T-helper 1 cell treated with Interleukin-12 subunit alpha and Interleukin-12 subunit beta and Interleukin-4 antibody, amounts not matched to agents 30 μg/mL and 1 μg/mL, for 36 hours (primary cell): ENCODE measurements at regions not wholly inside any gene's neighbourhood (a gene's known extent, or its start where the extent isn't known, plus 50 kb on each side); places are given as distances from the start of the nearest gene placed in this dataset.
"Not testable (repeated sequence)": the region's sequence is repeated elsewhere in the genome, so short reads cannot be mapped to it uniquely, and the experiment has no call there.

Source experiments
- H3K27ac Mint-ChIP-seq: one replicate; pipeline ENCODE4 v1.8.0; 2021; ENCODE audit warnings: mild to moderate bottlenecking, mixed read lengths
- H3K27me3 Mint-ChIP-seq: one replicate; pipeline ENCODE4 v1.8.0; 2021; ENCODE audit warnings: low read depth, mixed read lengths
- H3K36me3 Mint-ChIP-seq: one replicate; pipeline ENCODE4 v1.8.0; 2021; ENCODE audit warnings: low read depth, mixed read lengths
- H3K4me1 Mint-ChIP-seq: one replicate; pipeline ENCODE4 v1.8.0; 2021; ENCODE audit warnings: low read depth, mixed read lengths
- H3K4me3 Mint-ChIP-seq: one replicate; pipeline ENCODE4 v1.8.0; 2021; ENCODE audit warnings: mild to moderate bottlenecking, moderate library complexity, mixed read lengths
- H3K9me3 Mint-ChIP-seq: one replicate; pipeline ENCODE4 v1.8.0; 2021; ENCODE audit warnings: mixed read lengths

DNA sequence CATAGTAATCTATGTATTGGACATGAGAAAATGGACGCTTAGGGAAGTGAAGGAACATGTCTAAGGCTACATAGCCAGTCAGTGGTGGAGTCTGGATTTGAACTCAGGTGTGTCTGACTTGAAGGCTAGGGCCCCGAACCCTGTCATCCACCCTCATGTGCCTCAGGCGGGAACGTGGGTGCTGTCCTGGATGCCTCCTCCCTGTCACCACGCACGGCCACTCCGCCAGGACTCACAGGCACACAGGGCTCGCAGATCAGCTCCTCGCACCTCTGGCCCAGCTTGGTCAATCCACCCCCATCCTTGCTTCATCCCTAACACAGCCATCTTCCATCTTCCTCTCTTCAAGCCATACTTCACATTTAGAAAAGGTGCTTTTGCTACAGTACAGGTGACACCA, 154.7 kb downstream of the KCNJ12 start:
- Mint-ChIP-seq H3K36me3 (peaks cover 14% of the 10 kb centered on the region), H3K4me1 (peaks cover 13% of the 10 kb centered on the region), H3K4me3 (no peak overlapping the region), H3K27me3 (peaks cover 4% of the 10 kb centered on the region), H3K9me3 (peaks cover 1% of the 10 kb centered on the region), H3K27ac (no peak overlapping the region)

DNA sequence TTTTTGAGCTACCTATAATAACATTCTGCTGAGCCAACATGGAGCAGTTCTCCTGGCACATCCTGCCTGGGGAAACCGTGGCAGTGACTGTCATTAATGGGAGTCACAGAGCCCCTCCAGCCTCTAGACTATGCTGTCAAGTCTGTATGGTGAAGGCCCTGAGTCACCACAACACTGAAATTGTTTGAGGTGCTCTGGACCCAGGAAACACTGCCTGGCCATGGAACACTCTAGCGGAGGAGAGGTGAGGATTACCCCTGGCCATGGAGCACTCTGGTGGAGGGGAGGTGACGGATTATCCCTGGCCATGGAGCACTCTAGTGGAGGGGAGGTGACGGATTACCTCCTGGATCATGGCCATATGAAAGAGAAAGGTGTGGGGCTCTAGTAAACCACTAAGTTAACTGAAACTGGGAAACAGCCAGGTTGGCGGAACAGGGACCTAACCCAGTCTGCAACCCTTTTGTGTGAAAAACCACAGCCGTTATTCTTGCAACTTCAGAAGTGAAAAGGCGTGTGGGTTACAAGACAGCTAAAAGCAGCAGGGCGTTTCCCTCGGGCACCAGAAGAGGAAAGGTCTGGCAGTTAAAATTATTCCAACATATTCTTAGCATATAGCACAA, 156.7 kb downstream of the KCNJ12 start:
- Mint-ChIP-seq H3K36me3 (peaks cover 26% of the 10 kb centered on the region), H3K4me3 (peak overlapping the region; percentile 4), H3K9me3 (peaks cover 18% of the 10 kb centered on the region), H3K27ac (peak overlapping the region; percentile 19), H3K4me1 (peaks cover 13% of the 10 kb centered on the region), H3K27me3 (peaks cover 4% of the 10 kb centered on the region)

DNA sequence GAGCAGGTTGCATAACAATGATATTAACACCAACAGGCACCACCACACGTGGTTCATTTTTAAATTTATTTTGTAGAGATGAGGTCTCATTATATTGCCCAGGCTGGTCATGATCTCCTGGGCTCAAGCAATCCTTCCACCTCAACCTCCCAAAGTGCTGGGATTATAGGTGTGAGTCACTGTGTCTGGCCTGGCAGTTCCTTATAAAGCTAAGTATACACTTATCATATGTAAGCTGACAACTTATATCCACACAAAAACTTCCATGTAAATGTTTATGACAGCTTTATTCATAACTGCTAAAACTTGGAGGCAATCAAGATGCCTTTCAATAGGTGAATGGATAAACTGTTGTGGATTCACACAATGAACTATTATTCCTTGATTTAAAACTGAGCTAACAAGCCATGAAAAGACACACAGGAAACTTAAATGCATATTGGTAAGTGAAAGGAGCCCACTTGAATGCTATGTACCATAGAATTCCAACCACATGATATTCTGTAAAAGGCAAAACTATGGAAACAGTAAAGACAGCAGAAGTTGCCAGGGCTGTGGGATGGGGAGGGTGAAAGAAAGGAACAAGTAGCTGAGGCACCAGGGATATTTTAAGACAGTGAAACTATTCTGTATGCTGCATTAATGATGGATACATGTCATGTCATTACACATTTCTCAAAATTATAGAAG, 156.5 kb upstream of the KCNJ18 start:
- H3K4me1 Mint-ChIP-seq, result peaks cover 15% of the 10 kb centered on the region
- no peak overlapping the region for H3K27ac Mint-ChIP-seq
- H3K4me3 Mint-ChIP-seq, result no peak overlapping the region
- no peaks in the 10 kb centered on the region for H3K27me3 Mint-ChIP-seq
- H3K9me3 Mint-ChIP-seq, result peaks cover 23% of the 10 kb centered on the region
- H3K36me3 Mint-ChIP-seq, result peaks cover 26% of the 10 kb centered on the region

DNA sequence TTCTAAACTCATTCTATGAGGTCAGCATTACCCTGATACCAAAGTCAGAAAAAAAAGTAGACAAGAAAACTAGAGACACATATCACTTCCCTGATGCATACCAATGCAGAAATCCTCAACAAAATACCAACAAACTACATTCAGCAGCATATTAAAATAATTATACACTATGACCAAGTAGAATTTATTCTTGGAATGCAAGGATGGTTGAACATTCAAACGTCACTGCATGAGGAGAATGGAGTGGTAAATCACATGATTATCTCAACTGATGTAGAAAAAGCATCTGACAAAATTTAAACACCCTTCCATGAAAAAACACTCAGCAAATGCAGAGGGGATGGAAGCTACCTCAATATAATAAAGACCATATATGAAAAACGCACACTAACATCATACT, 155.0 kb upstream of the KCNJ18 start:
- Mint-ChIP-seq H3K9me3 (peaks cover 23% of the 10 kb centered on the region), H3K27ac (no peak overlapping the region), H3K36me3 (peaks cover 26% of the 10 kb centered on the region), H3K27me3 (no peaks in the 10 kb centered on the region), H3K4me3 (no peak overlapping the region), H3K4me1 (peaks cover 15% of the 10 kb centered on the region)

DNA sequence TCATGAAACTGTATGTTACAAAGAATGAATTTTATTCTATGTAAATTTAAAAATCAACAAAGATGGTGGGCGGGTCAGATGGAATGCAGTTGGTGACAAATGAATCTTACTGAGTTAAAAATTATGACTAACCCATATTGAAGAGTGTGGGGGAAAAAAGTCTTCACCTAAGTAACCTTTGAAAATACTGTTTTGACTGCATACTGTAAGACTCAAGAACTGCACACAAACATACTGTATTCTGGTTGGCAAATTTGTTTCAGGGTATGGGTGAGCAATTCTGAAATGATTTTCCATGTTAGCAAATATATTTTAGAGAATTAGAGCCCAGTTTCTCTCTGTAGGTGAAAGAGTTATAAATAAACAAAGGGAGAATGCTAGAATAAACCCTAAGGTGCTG, 153.7 kb upstream of the KCNJ18 start:
- Mint-ChIP-seq H3K4me1 (peaks cover 5% of the 10 kb centered on the region), H3K27me3 (no peaks in the 10 kb centered on the region), H3K9me3 (peaks cover 23% of the 10 kb centered on the region), H3K27ac (no peak overlapping the region), H3K36me3 (peaks cover 28% of the 10 kb centered on the region), H3K4me3 (no peak overlapping the region)

DNA sequence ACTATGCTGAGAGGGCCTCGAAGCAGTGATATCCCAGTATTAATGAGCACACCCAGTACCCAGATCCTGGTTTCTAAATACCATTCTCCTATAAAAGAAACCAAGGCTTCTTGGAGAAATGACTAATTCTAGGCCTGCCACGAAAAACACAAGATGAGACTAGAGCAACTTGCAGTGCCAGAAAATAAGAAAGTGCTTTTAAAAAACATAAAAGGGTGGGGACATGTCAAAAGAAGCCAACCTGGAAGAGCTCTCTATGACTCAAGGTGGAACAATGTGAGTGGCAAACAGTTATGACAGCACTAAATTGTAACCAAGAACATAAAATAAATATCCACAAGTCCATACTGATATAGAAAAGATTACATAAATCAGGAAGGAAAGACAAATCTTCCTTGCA, 153.2 kb upstream of the KCNJ18 start:
- Mint-ChIP-seq H3K36me3 (peaks cover 28% of the 10 kb centered on the region), H3K4me1 (peaks cover 5% of the 10 kb centered on the region), H3K9me3 (peaks cover 23% of the 10 kb centered on the region)

DNA sequence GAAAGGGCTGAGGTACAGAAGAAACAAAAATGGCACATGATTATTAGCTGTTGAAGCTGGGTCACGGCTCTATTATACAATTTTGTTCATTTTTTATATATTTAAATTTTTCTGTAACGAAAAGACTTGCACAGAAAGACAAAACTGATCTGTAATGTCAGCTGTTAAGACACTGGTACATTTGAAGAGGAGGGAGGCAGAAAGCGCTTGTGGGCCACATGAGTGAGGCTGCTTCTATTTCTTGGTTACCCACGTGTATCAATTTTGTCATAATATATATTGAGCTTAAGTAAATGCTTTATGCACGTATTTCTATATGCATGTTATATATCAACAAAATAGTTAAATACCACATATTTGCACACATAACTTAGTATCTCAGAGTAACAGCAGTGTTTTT, 151.8 kb upstream of the KCNJ18 start:
- peaks cover 5% of the 10 kb centered on the region for H3K4me1 Mint-ChIP-seq
- H3K36me3 Mint-ChIP-seq, result peaks cover 21% of the 10 kb centered on the region
- peaks cover 23% of the 10 kb centered on the region for H3K9me3 Mint-ChIP-seq
- H3K4me3 Mint-ChIP-seq, result no peak overlapping the region
- H3K27me3 Mint-ChIP-seq, result no peaks in the 10 kb centered on the region
- no peak overlapping the region for H3K27ac Mint-ChIP-seq

More for the DNA sequence above, 153.2 kb upstream of the KCNJ18 start:
- no peak overlapping the region for H3K27ac Mint-ChIP-seq
- H3K27me3 Mint-ChIP-seq, result no peaks in the 10 kb centered on the region
- H3K4me3 Mint-ChIP-seq, result no peak overlapping the region

DNA sequence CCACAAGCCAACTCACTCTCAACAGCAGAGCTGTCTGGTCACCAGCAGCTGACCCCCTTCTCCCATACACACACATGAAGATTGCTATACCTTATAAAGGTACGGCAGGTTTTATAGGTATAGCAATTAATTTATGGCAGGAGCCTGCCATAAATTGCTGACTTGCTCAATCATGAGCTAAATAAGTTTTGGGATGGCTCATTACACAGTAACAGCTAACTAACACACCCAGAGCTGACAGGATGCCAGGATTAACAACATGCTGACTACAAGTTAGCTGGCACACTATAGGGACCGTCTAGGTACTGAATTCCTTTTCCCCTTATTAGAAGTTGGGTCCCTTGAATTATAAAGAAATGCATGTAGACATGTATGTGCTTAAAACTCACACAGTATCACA, 150.3 kb upstream of the KCNJ18 start:
- Mint-ChIP-seq H3K9me3 (peaks cover 12% of the 10 kb centered on the region), H3K36me3 (peaks cover 13% of the 10 kb centered on the region), H3K27ac (no peak overlapping the region), H3K4me3 (no peak overlapping the region), H3K4me1 (peaks cover 8% of the 10 kb centered on the region), H3K27me3 (no peaks in the 10 kb centered on the region)

DNA sequence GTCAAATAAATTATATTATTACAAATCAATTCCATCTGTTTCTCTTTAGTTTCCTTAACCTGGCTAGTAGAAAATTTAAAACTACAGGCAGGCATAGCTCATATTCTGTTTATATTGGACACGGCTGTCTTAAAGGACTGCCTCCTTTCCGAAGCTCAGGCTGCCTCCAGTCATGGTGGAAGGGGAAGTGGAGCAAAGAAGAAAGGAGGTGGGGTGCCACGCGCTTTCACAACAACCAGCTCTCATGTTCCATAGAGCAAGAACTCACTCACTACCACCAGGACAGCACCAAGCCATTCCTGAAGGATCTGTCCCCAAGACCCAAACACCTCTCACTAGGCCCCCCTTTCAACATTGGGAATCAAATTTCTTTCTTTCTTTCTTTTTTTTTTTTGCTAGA, 149.3 kb upstream of the KCNJ18 start:
- H3K36me3 Mint-ChIP-seq, result peaks cover 7% of the 10 kb centered on the region
- H3K4me3 Mint-ChIP-seq, result no peak overlapping the region
- H3K9me3 Mint-ChIP-seq, result peaks cover 5% of the 10 kb centered on the region
- no peaks in the 10 kb centered on the region for H3K27me3 Mint-ChIP-seq
- H3K4me1 Mint-ChIP-seq, result peaks cover 9% of the 10 kb centered on the region
- no peak overlapping the region for H3K27ac Mint-ChIP-seq

DNA sequence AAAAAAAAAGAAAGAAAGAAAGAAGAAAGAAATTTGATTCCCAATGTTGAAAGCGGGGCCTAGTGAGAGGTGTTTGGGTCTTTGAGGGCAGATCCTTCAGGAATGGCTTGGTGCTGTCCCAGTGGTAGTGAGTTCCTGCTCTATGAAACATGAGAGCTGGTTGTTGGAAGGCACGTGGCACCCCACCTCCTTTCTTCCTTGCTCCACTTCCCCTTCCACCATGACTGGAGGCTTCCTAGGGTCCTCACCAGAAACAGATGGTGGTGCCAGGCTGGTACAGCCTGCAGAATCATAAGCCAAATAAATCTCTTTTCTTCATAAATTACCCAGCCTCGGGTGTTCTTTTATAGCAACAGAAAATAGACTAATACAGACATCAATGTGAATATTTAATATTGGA, 147.3 kb upstream of the KCNJ18 start:
- no peak overlapping the region for H3K4me3 Mint-ChIP-seq
- H3K9me3 Mint-ChIP-seq, result no peaks in the 10 kb centered on the region
- H3K4me1 Mint-ChIP-seq, result peaks cover 19% of the 10 kb centered on the region
- H3K27ac Mint-ChIP-seq, result no peak overlapping the region
- H3K27me3 Mint-ChIP-seq, result no peaks in the 10 kb centered on the region
- H3K36me3 Mint-ChIP-seq, result peaks cover 7% of the 10 kb centered on the region

DNA sequence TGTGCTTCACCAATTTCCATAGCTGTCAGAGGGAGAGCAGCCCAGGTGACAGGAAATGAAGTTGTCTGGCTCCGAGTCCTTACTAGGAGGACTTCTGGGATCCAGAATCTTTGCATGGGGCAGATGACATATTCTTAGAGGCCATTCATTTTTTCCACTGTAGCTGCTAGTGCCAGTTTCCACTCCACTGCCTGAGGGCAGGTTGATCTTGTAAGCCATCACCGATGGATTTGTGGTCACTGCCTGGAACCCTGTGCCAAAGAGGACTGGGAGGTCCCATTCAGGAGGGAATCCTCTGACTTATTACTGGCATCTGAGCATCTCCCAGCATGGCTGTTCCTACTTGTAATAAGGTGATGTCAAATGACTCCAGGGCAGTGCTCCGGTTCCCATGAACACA, 144.1 kb upstream of the KCNJ18 start:
- Mint-ChIP-seq H3K9me3 (no peaks in the 10 kb centered on the region), H3K4me3 (no peak overlapping the region), H3K27me3 (peaks cover 14% of the 10 kb centered on the region), H3K27ac (no peak overlapping the region), H3K36me3 (peaks cover 8% of the 10 kb centered on the region), H3K4me1 (peaks cover 25% of the 10 kb centered on the region)

DNA sequence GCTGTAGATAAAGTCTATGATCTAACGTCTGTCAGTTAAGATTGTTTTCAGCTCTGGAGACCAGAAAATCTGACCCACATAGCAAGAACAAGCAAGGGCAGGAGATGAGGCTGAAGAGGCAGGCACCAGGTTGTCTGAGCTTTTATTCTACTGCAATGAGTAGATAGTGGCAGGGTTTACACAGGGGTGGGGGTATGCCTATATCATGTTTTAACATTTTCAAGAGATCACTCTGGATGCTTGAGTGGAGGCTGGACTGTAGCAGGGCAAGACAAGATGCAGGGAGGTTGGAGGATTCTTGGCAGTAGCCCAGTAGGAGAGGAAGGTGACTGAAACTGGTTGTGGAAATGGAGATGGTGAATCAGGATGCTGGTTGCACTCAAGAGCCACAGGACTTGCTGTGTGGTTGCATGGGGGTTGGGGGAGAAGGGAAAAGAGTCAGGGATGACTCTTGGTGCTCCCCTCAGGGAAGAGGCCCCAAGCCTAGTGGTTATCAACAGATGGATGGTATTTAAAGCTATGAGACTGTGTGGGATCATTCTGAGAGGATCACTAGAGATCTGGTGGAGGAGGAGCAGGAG, 143.1 kb upstream of the KCNJ18 start:
- Mint-ChIP-seq H3K36me3 (peaks cover 5% of the 10 kb centered on the region), H3K4me1 (peaks cover 25% of the 10 kb centered on the region), H3K4me3 (peak overlapping the region; percentile 56), H3K27ac (peak overlapping the region; percentile 22), H3K27me3 (peaks cover 18% of the 10 kb centered on the region), H3K9me3 (peaks cover 4% of the 10 kb centered on the region)

DNA sequence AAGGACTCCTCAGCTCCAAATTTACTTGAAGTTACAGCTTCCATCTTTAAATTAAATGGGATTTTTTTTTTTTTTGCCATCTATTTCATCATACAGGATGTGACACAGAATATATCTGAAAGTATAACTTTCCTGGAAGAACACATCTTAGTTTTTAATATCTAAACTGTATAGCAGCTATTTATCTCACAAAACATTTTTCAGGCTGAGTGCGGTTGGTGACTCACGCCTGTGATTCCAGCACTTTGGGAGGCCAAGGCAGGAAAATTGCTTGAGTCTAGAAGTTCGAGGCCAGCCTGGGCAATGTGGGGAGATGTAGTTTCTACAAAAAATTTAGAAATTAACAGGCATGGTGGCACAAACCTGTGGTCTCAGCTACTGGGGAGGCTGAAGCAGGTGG, 142.3 kb upstream of the KCNJ18 start:
- H3K4me3 Mint-ChIP-seq, result peak overlapping the region; percentile 80
- H3K27ac Mint-ChIP-seq, result peak overlapping the region; percentile 71
- peaks cover 12% of the 10 kb centered on the region for H3K9me3 Mint-ChIP-seq
- peaks cover 26% of the 10 kb centered on the region for H3K27me3 Mint-ChIP-seq
- H3K36me3 Mint-ChIP-seq, result not testable (repeated sequence)
- peaks cover 25% of the 10 kb centered on the region for H3K4me1 Mint-ChIP-seq

DNA sequence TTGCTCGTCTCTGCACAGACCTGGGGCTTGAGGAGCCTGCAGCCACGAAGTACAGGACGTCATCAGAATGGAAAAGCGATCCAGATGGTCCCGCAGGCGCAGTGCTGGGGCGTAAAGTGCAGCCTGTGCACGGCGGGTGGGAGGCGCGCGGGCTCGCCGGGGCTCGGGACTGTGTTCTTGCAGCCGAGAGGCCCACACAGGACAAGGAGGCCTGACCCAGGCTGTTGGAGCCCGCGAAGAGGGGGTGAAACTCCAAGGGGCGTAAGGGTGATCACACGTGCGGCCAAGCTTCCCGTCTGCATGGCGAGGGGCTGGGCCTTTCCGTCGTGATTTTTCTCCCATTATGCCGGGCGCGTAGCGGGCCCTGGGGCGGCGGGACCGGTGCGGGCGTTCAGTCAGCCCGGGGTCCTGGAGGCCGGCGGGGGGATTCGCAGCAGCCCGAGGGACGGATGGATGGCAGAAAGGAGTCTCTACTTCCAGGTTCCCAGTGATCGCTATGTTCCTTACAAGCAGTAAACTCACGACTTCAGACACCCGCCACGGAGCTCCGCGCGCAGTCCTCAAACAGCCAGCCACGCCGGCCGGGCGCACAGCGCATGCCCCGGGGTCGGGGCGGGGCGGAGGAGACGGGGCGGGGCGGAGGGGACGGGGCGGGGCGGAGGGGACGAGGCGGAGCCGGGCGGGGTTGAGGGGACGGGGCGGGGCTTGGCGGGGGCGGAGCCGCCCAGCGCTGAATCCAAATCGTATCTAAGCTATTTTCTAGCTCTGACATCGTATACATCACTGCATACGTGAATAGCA, 141.0 kb upstream of the KCNJ18 start:
- H3K4me1 Mint-ChIP-seq, result peaks cover 22% of the 10 kb centered on the region
- peak overlapping the region; percentile 16 for H3K27ac Mint-ChIP-seq
- peaks cover 38% of the 10 kb centered on the region for H3K27me3 Mint-ChIP-seq
- H3K4me3 Mint-ChIP-seq, result peak overlapping the region; percentile 81
- peaks cover 1% of the 10 kb centered on the region for H3K36me3 Mint-ChIP-seq
- peaks cover 17% of the 10 kb centered on the region for H3K9me3 Mint-ChIP-seq
